HCT116 (cell line): ENCODE measurements at regions not wholly inside any gene's neighbourhood (a gene's known extent, or its start where the extent isn't known, plus 50 kb on each side); places are given as distances from the start of the nearest gene placed in this dataset.

Source experiments
- ATAC-seq: fragments of 200-7000 bp; cut with Tn5 transposase; 2 replicates; pipeline ENCODE4 v1.9.1; 2020; ENCODE audit warnings: mild to moderate bottlenecking, moderate library complexity
- BruUV-seq: library from RNA; stranded (reverse); fragments of 400-500 nt; replicated peaks from 2 replicates; lab custom pipeline; 2021; lab: Mats Ljungman, UMichigan
- CTCF ChIA-PET: fragments of 300-600 bp; sonication (Branson Sonifier 250); formaldehyde crosslinking; loops from one replicate; lab custom pipeline; 2021; ENCODE audit warnings: antibody characterized with exemption; lab: Charles Lee
- POLR2A ChIA-PET: fragments of 300-600, 350-600 bp; sonication (Branson Sonifier 250); formaldehyde crosslinking; loops from one replicate; lab custom pipeline; 2021; ENCODE audit warnings: antibody characterized with exemption; lab: Charles Lee
- RAD21 ChIA-PET, 2 experiments: fragments of 300-600 bp; sonication (Branson Sonifier 250); formaldehyde crosslinking; loops; one replicate each; lab custom pipeline; 2023; ENCODE audit warnings: low total read pairs in 2 of 2; ENCODE audit not compliant: uncharacterized antibody in 2 of 2, unreplicated experiment in 2 of 2, low non-redundant PET in 1 of 2; lab: Charles Lee
- DNase-seq: peaks from one replicate; pipeline ENCODE4 v3.0.0-alpha.2; 2010; ENCODE audit warnings: low read depth, low spot score
- H2AFZ ChIP-seq: fragments of 200-600 bp; shearing (Covaris generic), sonication (generic); 2 replicates; pipeline ENCODE4 v1.6.1; 2017; ENCODE audit warnings: low read depth, mixed run types, mixed read lengths, antibody characterized with exemption, low read length; ENCODE audit not compliant: poor library complexity, severe bottlenecking
- H3K27ac ChIP-seq: 2 replicates; pipeline ENCODE4 v1.5.1; 2012; ENCODE audit warnings: low read depth, low read length
- H3K27me3 ChIP-seq: fragments of 200-600 bp; sonication (generic); 2 replicates; pipeline ENCODE4 v1.6.1; 2016; ENCODE audit warnings: mixed run types, low read length, mixed read lengths; ENCODE audit not compliant: insufficient read depth
- H3K36me3 ChIP-seq, 2 experiments: fragments of 200-500 bp in 1 of 2; fragments of 200-600 bp in 1 of 2; sonication (Bioruptor generic) in 1 of 2; sonication (generic) in 1 of 2; 2 replicates each; pipeline versions ENCODE4 v1.5.1 to v1.6.1; 2014 to 2016; ENCODE audit warnings: low read length in 2 of 2, inconsistent platforms in 1 of 2, mixed read lengths in 1 of 2, mixed run types in 1 of 2; ENCODE audit not compliant: insufficient read depth in 2 of 2, control insufficient read depth in 1 of 2
- H3K4me1 ChIP-seq, 2 experiments: fragments of 200-600 bp in 1 of 2; sonication (generic) in 1 of 2; 2 replicates each; pipeline versions ENCODE4 v1.5.1 to v1.6.1; 2012 to 2017; ENCODE audit warnings: low read length in 2 of 2, inconsistent platforms in 1 of 2, mild to moderate bottlenecking in 1 of 2, mixed read lengths in 1 of 2, mixed run types in 1 of 2, moderate library complexity in 1 of 2; ENCODE audit not compliant: insufficient read depth in 2 of 2, control insufficient read depth in 1 of 2
- H3K4me2 ChIP-seq: fragments of 200-600 bp; sonication (generic); 2 replicates; pipeline ENCODE4 v1.6.1; 2017; ENCODE audit warnings: mixed run types, low read length, mixed read lengths
- H3K4me3 ChIP-seq, 2 experiments: fragments of 200-600 bp in 1 of 2; sonication (generic) in 1 of 2; replicated peaks in 1 of 2; 2 replicates each; pipeline ENCODE4 v1.5.1; 2011 to 2016; ENCODE audit warnings: low read length in 2 of 2, control low read depth in 1 of 2, low read depth in 1 of 2, mild to moderate bottlenecking in 1 of 2, mixed read lengths in 1 of 2, mixed run types in 1 of 2
- H3K79me2 ChIP-seq: fragments of 200-600 bp; sonication (generic); 2 replicates; pipeline ENCODE4 v1.6.1; 2017; ENCODE audit warnings: mild to moderate bottlenecking, mixed run types, low read length, moderate library complexity, mixed read lengths; ENCODE audit not compliant: insufficient read depth
- H3K9ac ChIP-seq: fragments of 200-600 bp; sonication (generic); 2 replicates; pipeline ENCODE4 v1.6.1; 2016; ENCODE audit warnings: low read length, mixed read lengths
- H3K9me2 ChIP-seq: fragments of 200-600 bp; sonication (generic), shearing (Covaris generic); 2 replicates; pipeline ENCODE4 v1.6.1; 2017; ENCODE audit warnings: mixed run types, mild to moderate bottlenecking, moderate library complexity; ENCODE audit not compliant: insufficient read depth
- H3K9me3 ChIP-seq, 2 experiments: fragments of 200-500 bp in 1 of 2; fragments of 200-600 bp in 1 of 2; sonication (Bioruptor generic) in 1 of 2; sonication (generic) in 1 of 2; 2 replicates each; pipeline ENCODE4 v1.6.1; 2014 to 2017; ENCODE audit warnings: low read length in 2 of 2, mixed read lengths in 2 of 2, inconsistent platforms in 1 of 2, low read depth in 1 of 2, mild to moderate bottlenecking in 1 of 2, mixed run types in 1 of 2, moderate library complexity in 1 of 2; ENCODE audit not compliant: control insufficient read depth in 1 of 2, insufficient read depth in 1 of 2
- H4K20me1 ChIP-seq: fragments of 200-600 bp; sonication (generic), shearing (Covaris generic); 2 replicates; pipeline ENCODE4 v1.6.1; 2017; ENCODE audit warnings: mixed run types, mild to moderate bottlenecking, moderate library complexity; ENCODE audit not compliant: insufficient read depth
- CBX3 ChIP-seq: IDR thresholded peaks from 2 replicates; pipeline ENCODE4 v1.6.1; 2012; ENCODE audit warnings: low read depth
- CEBPB ChIP-seq: IDR thresholded peaks from 2 replicates; pipeline ENCODE4 v1.6.1; 2012; ENCODE audit warnings: low read depth
- ELF1 ChIP-seq: IDR thresholded peaks from 2 replicates; pipeline ENCODE4 v1.6.1; 2012; ENCODE audit warnings: low read depth, borderline replicate concordance
- EZH2phosphoT487 ChIP-seq: fragments of 200-600 bp; IDR thresholded peaks from 2 replicates; pipeline ENCODE4 v1.6.1; 2018; ENCODE audit warnings: antibody characterized with exemption, borderline replicate concordance
- JUND ChIP-seq: IDR thresholded peaks from 2 replicates; pipeline ENCODE4 v1.6.1; 2012
- MAX ChIP-seq: IDR thresholded peaks from 2 replicates; pipeline ENCODE4 v1.6.1; 2012
- POLR2A ChIP-seq: IDR thresholded peaks from 2 replicates; pipeline ENCODE4 v1.7.0; 2011; ENCODE audit warnings: borderline replicate concordance; ENCODE audit not compliant: insufficient read depth, insufficient read length; ENCODE audit errors: extremely low read depth
- POLR2AphosphoS5 ChIP-seq: IDR thresholded peaks from 2 replicates; pipeline ENCODE4 v1.6.1; 2011; ENCODE audit warnings: mild to moderate bottlenecking, low read depth, low read length, moderate library complexity
- RAD21 ChIP-seq: IDR thresholded peaks from 2 replicates; pipeline ENCODE4 v1.6.1; 2012; ENCODE audit warnings: low read depth, mild to moderate bottlenecking
- SIN3A ChIP-seq: IDR thresholded peaks from 2 replicates; pipeline ENCODE4 v1.6.1; 2012; ENCODE audit warnings: low read depth
- SP1 ChIP-seq: IDR thresholded peaks from 2 replicates; pipeline ENCODE4 v1.6.1; 2012; ENCODE audit warnings: low read depth
- SRF ChIP-seq: IDR thresholded peaks from 2 replicates; pipeline ENCODE4 v1.6.1; 2012; ENCODE audit warnings: low read depth
- TCF7L2 ChIP-seq: IDR thresholded peaks from 2 replicates; pipeline ENCODE4 v1.7.0; 2011; ENCODE audit warnings: borderline replicate concordance, inconsistent platforms; ENCODE audit not compliant: insufficient read depth, insufficient read length; ENCODE audit errors: extremely low read depth
- YY1 ChIP-seq: IDR thresholded peaks from 2 replicates; pipeline ENCODE4 v1.6.1; 2011; ENCODE audit warnings: low read length, low read depth, moderate library complexity, mild to moderate bottlenecking; ENCODE audit not compliant: insufficient replicate concordance; ENCODE audit errors: extremely low read depth
- ZFX ChIP-seq: fragments of 450-650 bp; IDR thresholded peaks from 2 replicates; pipeline ENCODE4 v1.6.1; 2017
- ZNF274 ChIP-seq: fragments of 200-500 bp; sonication (Bioruptor generic); IDR thresholded peaks from 2 replicates; pipeline ENCODE4 v1.6.1; 2014; ENCODE audit warnings: mild to moderate bottlenecking, low read depth, low read length, inconsistent platforms
- intact Hi-C: fragments of 100-400 bp; cut with micrococcal nuclease; formaldehyde crosslinking; loops from 2 replicates; pipeline ENCODE4 v1.10.0; 2022
- TF ChIP-seq, protein P1 (sequence below): IDR thresholded peaks from 2 replicates; pipeline ENCODE4 v1.6.1; 2011; ENCODE audit warnings: mild to moderate bottlenecking, low read length, moderate library complexity; ENCODE audit not compliant: insufficient replicate concordance; ENCODE audit errors: extremely low read depth
- TF ChIP-seq, protein P2 (sequence below): IDR thresholded peaks from 2 replicates; pipeline ENCODE4 v1.6.1; 2012
- TF ChIP-seq, protein P3 (sequence below), 3 experiments: fragments of 200-600 bp in 1 of 3; sonication (generic) in 1 of 3; IDR thresholded peaks in 2 of 3; conservative IDR thresholded peaks in 1 of 3; 2 replicates each; pipeline ENCODE4 v1.5.1; 2012 to 2017; ENCODE audit warnings: low read depth in 2 of 3, low read length in 2 of 3, antibody characterized with exemption in 1 of 3, borderline replicate concordance in 1 of 3, control low read depth in 1 of 3, mild to moderate bottlenecking in 1 of 3, mixed read lengths in 1 of 3, mixed run types in 1 of 3, moderate library complexity in 1 of 3; ENCODE audit not compliant: insufficient read depth in 1 of 3

- no peak overlapping the region for H3K4me3 ChIP-seq
- H3K9me2 ChIP-seq = no peaks in the 10 kb centered on the region
- CTCF ChIA-PET = no interaction called here
- H4K20me1 ChIP-seq = no peaks in the 10 kb centered on the region
- no peaks in the 10 kb centered on the region for H3K9me3 ChIP-seq
- intact Hi-C loops = no loop called here
- H2AFZ ChIP-seq = no peak overlapping the region
- no peak for ATAC-seq
- H3K4me2 ChIP-seq = no peak overlapping the region
- POLR2A ChIA-PET = no interaction called here
- no peaks in the 10 kb centered on the region for H3K79me2 ChIP-seq
- no TSS peak for BruUV-seq
- RAD21 ChIA-PET = no interaction called here
- no peak overlapping the region for H3K9ac ChIP-seq
- no peak for DNase-seq
- TF ChIP-seq SRF (no peak), POLR2AphosphoS5 (no peak), ELF1 (no peak), CEBPB (no peak), JUND (no peak), CBX3 (no peak), ZNF274 (no peak), POLR2A (no peak), TCF7L2 (no peak), SIN3A (no peak), ZFX (no peak), MAX (no peak), RAD21 (no peak), YY1 (no peak), SP1 (no peak), EZH2phosphoT487 (no peak)
- TF ChIP-seq, protein P1, sequence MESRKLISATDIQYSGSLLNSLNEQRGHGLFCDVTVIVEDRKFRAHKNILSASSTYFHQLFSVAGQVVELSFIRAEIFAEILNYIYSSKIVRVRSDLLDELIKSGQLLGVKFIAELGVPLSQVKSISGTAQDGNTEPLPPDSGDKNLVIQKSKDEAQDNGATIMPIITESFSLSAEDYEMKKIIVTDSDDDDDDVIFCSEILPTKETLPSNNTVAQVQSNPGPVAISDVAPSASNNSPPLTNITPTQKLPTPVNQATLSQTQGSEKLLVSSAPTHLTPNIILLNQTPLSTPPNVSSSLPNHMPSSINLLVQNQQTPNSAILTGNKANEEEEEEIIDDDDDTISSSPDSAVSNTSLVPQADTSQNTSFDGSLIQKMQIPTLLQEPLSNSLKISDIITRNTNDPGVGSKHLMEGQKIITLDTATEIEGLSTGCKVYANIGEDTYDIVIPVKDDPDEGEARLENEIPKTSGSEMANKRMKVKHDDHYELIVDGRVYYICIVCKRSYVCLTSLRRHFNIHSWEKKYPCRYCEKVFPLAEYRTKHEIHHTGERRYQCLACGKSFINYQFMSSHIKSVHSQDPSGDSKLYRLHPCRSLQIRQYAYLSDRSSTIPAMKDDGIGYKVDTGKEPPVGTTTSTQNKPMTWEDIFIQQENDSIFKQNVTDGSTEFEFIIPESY = no peak
- TF ChIP-seq, protein P2, sequence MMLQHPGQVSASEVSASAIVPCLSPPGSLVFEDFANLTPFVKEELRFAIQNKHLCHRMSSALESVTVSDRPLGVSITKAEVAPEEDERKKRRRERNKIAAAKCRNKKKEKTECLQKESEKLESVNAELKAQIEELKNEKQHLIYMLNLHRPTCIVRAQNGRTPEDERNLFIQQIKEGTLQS = no peak
- TF ChIP-seq, protein P3, sequence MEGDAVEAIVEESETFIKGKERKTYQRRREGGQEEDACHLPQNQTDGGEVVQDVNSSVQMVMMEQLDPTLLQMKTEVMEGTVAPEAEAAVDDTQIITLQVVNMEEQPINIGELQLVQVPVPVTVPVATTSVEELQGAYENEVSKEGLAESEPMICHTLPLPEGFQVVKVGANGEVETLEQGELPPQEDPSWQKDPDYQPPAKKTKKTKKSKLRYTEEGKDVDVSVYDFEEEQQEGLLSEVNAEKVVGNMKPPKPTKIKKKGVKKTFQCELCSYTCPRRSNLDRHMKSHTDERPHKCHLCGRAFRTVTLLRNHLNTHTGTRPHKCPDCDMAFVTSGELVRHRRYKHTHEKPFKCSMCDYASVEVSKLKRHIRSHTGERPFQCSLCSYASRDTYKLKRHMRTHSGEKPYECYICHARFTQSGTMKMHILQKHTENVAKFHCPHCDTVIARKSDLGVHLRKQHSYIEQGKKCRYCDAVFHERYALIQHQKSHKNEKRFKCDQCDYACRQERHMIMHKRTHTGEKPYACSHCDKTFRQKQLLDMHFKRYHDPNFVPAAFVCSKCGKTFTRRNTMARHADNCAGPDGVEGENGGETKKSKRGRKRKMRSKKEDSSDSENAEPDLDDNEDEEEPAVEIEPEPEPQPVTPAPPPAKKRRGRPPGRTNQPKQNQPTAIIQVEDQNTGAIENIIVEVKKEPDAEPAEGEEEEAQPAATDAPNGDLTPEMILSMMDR (IDR thresholded peaks at IDR 0.05 in 2 of 3, conservative IDR thresholded peaks at IDR 0.05 in 1 of 3; ENCODE audit: borderline replicate concordance in 1 of 3, insufficient read depth in 1 of 3, low read depth in 2 of 3, low read length in 2 of 3) = no peak
- TF ChIP-seq, all 23 proteins: peak for 0
- H3K27ac ChIP-seq = no peak overlapping the region
- H3K27me3 ChIP-seq = no peaks in the 10 kb centered on the region
- H3K36me3 ChIP-seq = no peaks in the 10 kb centered on the region
- no peaks in the 10 kb centered on the region for H3K4me1 ChIP-seq
These were observed 388.5 kb downstream of the PSAT1 start for GRCh38 chr9:78685471-78685870.
